ENCODE measurements at regions not wholly inside any gene's neighbourhood (a gene's known extent, or its start where the extent isn't known, plus 50 kb on each side); places are given as distances from the start of the nearest gene placed in this dataset.

- Histone ChIP-seq H3K9me3 (0 out of 2 replicates have a peak, but pooled peaks cover 4% of the 10 kb centered on the region), H3K27me3 (replicated peaks; ENCODE audit: control insufficient read depth, insufficient read depth, low read length) (no peaks in the 10 kb centered on the region), H3K4me1 (no peaks in the 10 kb centered on the region), H3K36me3 (ENCODE audit: control insufficient read depth, insufficient read depth, low read length) (no peaks in the 10 kb centered on the region), H3K4me3 (ENCODE audit: low read depth, low read length) (no peak overlapping the region)
- ChIA-PET POLR2A (no interaction called here), CTCF (interaction anchor here (0.8 kb wide), 1 partner anchor 22 kb away, joined by 3 read pairs; no protein-coding TSS in a partner anchor)
- Mint-ChIP-seq H3K4me3 (ENCODE audit: unreplicated experiment) (no peak overlapping the region), H3K36me3 (ENCODE audit: insufficient read depth, unreplicated experiment) (no peaks in the 10 kb centered on the region), H3K27ac (ENCODE audit: unreplicated experiment) (no peak overlapping the region), H3K9me3 (ENCODE audit: unreplicated experiment) (peaks cover 13% of the 10 kb centered on the region), H3K4me1 (ENCODE audit: low read depth, unreplicated experiment) (peaks cover 10% of the 10 kb centered on the region), H3K27me3 (ENCODE audit: insufficient read depth, unreplicated experiment) (no peaks in the 10 kb centered on the region)
- TF ChIP-seq, protein P1, sequence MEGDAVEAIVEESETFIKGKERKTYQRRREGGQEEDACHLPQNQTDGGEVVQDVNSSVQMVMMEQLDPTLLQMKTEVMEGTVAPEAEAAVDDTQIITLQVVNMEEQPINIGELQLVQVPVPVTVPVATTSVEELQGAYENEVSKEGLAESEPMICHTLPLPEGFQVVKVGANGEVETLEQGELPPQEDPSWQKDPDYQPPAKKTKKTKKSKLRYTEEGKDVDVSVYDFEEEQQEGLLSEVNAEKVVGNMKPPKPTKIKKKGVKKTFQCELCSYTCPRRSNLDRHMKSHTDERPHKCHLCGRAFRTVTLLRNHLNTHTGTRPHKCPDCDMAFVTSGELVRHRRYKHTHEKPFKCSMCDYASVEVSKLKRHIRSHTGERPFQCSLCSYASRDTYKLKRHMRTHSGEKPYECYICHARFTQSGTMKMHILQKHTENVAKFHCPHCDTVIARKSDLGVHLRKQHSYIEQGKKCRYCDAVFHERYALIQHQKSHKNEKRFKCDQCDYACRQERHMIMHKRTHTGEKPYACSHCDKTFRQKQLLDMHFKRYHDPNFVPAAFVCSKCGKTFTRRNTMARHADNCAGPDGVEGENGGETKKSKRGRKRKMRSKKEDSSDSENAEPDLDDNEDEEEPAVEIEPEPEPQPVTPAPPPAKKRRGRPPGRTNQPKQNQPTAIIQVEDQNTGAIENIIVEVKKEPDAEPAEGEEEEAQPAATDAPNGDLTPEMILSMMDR (IDR thresholded peaks at IDR 0.05; ENCODE audit: insufficient read depth in 1 of 2, low read depth in 1 of 2, low read length in 1 of 2, severe bottlenecking in 1 of 2, unreplicated experiment in 1 of 2) = no peak
- DNase-seq = no peak
- BruUV-seq (replicated peaks) = no TSS peak
- intact Hi-C loops (cut with micrococcal nuclease; ENCODE audit: unreplicated experiment) = no loop called here
Measured at GRCh38 chr6:1146500-1146899, 165.4 kb upstream of the FOXQ1 start.

- Mint-ChIP-seq H3K4me3 (ENCODE audit: unreplicated experiment) (no peak overlapping the region), H3K27ac (ENCODE audit: unreplicated experiment) (no peak overlapping the region), H3K9me3 (ENCODE audit: unreplicated experiment) (peaks cover 13% of the 10 kb centered on the region), H3K27me3 (ENCODE audit: insufficient read depth, unreplicated experiment) (no peaks in the 10 kb centered on the region), H3K4me1 (ENCODE audit: low read depth, unreplicated experiment) (peaks cover 10% of the 10 kb centered on the region), H3K36me3 (ENCODE audit: insufficient read depth, unreplicated experiment) (no peaks in the 10 kb centered on the region)
- Histone ChIP-seq H3K9me3 (0 out of 2 replicates have a peak, but pooled peaks cover 4% of the 10 kb centered on the region), H3K27me3 (replicated peaks; ENCODE audit: control insufficient read depth, insufficient read depth, low read length) (no peaks in the 10 kb centered on the region), H3K4me1 (0 out of 2 replicates have a peak, but pooled peaks cover 3% of the 10 kb centered on the region), H3K4me3 (ENCODE audit: low read depth, low read length) (no peak overlapping the region), H3K36me3 (ENCODE audit: control insufficient read depth, insufficient read depth, low read length) (no peaks in the 10 kb centered on the region)
- no peak for DNase-seq
- POLR2A ChIA-PET = no interaction called here
- BruUV-seq (replicated peaks) = no TSS peak
- CTCF ChIA-PET = no interaction called here
- intact Hi-C loops (cut with micrococcal nuclease; ENCODE audit: unreplicated experiment) = no loop called here
- TF ChIP-seq, protein P1 (IDR thresholded peaks at IDR 0.05; ENCODE audit: insufficient read depth in 1 of 2, low read depth in 1 of 2, low read length in 1 of 2, severe bottlenecking in 1 of 2, unreplicated experiment in 1 of 2) = no peak
Measured at GRCh38 chr6:1145768-1146218, 166.1 kb upstream of the FOXQ1 start.

DNA sequence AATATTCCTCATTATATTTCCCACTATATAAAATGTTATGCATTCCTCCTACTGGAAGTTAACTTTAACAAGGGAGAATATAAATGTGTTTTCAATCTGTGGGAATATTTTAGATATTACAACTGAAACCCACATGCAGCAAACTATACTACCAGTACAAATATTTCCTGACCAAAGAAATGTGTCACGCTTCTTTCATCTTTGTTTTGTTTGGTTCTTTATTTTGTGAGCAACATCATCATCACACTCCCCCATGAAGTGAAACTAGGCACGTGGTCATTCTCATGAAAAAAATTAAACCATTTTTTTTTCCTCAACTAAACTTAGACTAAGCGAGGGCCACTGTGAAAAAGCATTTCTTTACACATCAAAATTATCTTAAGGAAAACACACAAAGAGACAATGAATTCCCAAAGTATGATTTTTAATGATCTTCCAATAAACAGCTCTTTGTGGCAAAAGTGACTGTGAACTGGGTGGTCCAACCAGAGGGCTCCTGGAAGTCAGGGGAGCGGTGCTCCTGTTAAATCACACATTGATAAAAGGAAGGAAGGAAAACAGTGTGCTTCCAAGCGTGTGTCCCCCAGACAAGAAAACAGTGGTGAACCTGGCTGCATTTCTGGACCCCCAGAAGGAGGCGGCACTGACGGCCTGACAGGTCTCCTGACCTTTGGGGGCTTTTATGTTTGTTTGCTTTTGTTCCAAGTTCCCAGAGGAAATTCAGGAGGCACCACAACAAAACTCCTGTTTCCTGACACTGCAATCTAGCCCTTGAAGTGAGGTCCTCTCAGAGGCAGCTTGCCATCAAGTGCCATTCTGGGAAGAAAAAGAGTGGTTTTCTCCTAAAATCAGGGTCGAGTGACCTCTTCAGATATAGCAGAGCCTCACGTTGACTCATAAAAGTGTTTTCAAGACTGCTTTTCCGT lies 166.8 kb upstream of the FOXQ1 start:
- Mint-ChIP-seq H3K36me3 (ENCODE audit: insufficient read depth, unreplicated experiment) (no peaks in the 10 kb centered on the region), H3K27ac (ENCODE audit: unreplicated experiment) (no peak overlapping the region), H3K27me3 (ENCODE audit: insufficient read depth, unreplicated experiment) (no peaks in the 10 kb centered on the region), H3K4me1 (ENCODE audit: low read depth, unreplicated experiment) (peaks cover 10% of the 10 kb centered on the region), H3K4me3 (ENCODE audit: unreplicated experiment) (no peak overlapping the region), H3K9me3 (ENCODE audit: unreplicated experiment) (peaks cover 18% of the 10 kb centered on the region)
- ChIA-PET CTCF (no interaction called here), POLR2A (no interaction called here)
- DNase-seq = no peak
- Histone ChIP-seq H3K36me3 (ENCODE audit: control insufficient read depth, insufficient read depth, low read length) (no peaks in the 10 kb centered on the region), H3K4me3 (ENCODE audit: low read depth, low read length) (no peak overlapping the region), H3K9me3 (0 out of 2 replicates have a peak, but pooled peaks cover 4% of the 10 kb centered on the region), H3K4me1 (0 out of 2 replicates have a peak, but pooled peaks cover 3% of the 10 kb centered on the region), H3K27me3 (replicated peaks; ENCODE audit: control insufficient read depth, insufficient read depth, low read length) (no peaks in the 10 kb centered on the region)
- TF ChIP-seq, protein P1 (IDR thresholded peaks at IDR 0.05; ENCODE audit: insufficient read depth in 1 of 2, low read depth in 1 of 2, low read length in 1 of 2, severe bottlenecking in 1 of 2, unreplicated experiment in 1 of 2) = no peak
- no TSS peak for BruUV-seq (replicated peaks)
- intact Hi-C loops (cut with micrococcal nuclease; ENCODE audit: unreplicated experiment) = no loop called here
